Uterus (tissue), 3 donors: ENCODE measurements at regions not wholly inside any gene's neighbourhood (a gene's known extent, or its start where the extent isn't known, plus 50 kb on each side); places are given as distances from the start of the nearest gene placed in this dataset.

Source experiments
- DNase-seq, 2 donors: peaks; one replicate each; pipeline ENCODE4 v3.0.0-alpha.2; 2019 to 2020
- H3K27ac ChIP-seq, 2 donors: fragments of 200-600 bp; sonication (generic); 1 replicate in 1 of 2; 2 replicates in 1 of 2; pipeline ENCODE4 v1.5.1; 2016 to 2018
- H3K27me3 ChIP-seq, 2 donors: fragments of 200-600 bp; sonication (generic); one replicate each; pipeline ENCODE4 v1.5.1; 2018 to 2019; ENCODE audit warnings: control low read depth in 1 of 2
- H3K36me3 ChIP-seq, 2 donors: fragments of 200-600 bp; sonication (generic); one replicate each; pipeline ENCODE4 v1.5.1; 2019; ENCODE audit warnings: control low read depth in 1 of 2
- H3K4me1 ChIP-seq, 2 donors: fragments of 200-600 bp; sonication (generic); one replicate each; pipeline ENCODE4 v1.5.1; 2018 to 2019; ENCODE audit warnings: control low read depth in 1 of 2
- H3K4me3 ChIP-seq, 2 donors: fragments of 200-600 bp; sonication (generic); 1 replicate in 1 of 2; 2 replicates in 1 of 2; pipeline ENCODE4 v1.5.1; 2018 to 2019; ENCODE audit warnings: mild to moderate bottlenecking in 1 of 2
- H3K9me3 ChIP-seq, 2 donors: fragments of 200-600 bp; sonication (generic); one replicate each; pipeline ENCODE4 v1.5.1; 2019; ENCODE audit warnings: control low read depth in 1 of 2
- CTCF ChIP-seq, 4 experiments: fragments of 200-600 bp in 2 of 4; fragments of 450-650 bp in 2 of 4; sonication (generic) in 2 of 4; IDR thresholded peaks; one replicate each; pipeline ENCODE4 v1.5.1; 2016 to 2019; ENCODE audit warnings: antibody characterized with exemption in 4 of 4, mild to moderate bottlenecking in 2 of 4, moderate library complexity in 1 of 4
- POLR2A ChIP-seq, 2 donors: fragments of 450-650 bp; IDR thresholded peaks; one replicate each; pipeline ENCODE4 v1.6.1; 2016; ENCODE audit warnings: antibody characterized with exemption in 2 of 2, mild to moderate bottlenecking in 1 of 2, moderate library complexity in 1 of 2
- intact Hi-C: fragments of 100-400 bp; cut with DNase I; formaldehyde crosslinking; loops from one replicate; pipeline ENCODE4 v1.15.1; 2023; ENCODE audit warnings: low total_unique reads
- donor health status: DM: yes; HTN: yes; CAD: no.

GRCh38 chr10:8454357-8454756 lies 399.9 kb downstream of the GATA3 start:
- Histone ChIP-seq H3K9me3 (no peaks in the 10 kb centered on the region), H3K4me1 (no peaks in the 10 kb centered on the region), H3K36me3 (no peaks in the 10 kb centered on the region), H3K4me3 (no peak overlapping the region), H3K27me3 (no peaks in the 10 kb centered on the region), H3K27ac (no peak overlapping the region)
- DNase-seq = no peak
- intact Hi-C loops = no loop called here
- TF ChIP-seq POLR2A (IDR thresholded peaks at IDR 0.05) (no peak), CTCF (IDR thresholded peaks at IDR 0.05) (no peak)

- TF ChIP-seq POLR2A (IDR thresholded peaks at IDR 0.05) (no peak), CTCF (IDR thresholded peaks at IDR 0.05) (no peak)
- no peak overlapping the region for H3K27ac ChIP-seq
- DNase-seq = no peak
- no peaks in the 10 kb centered on the region for H3K36me3 ChIP-seq
- intact Hi-C loops = no loop called here
- no peak overlapping the region for H3K4me3 ChIP-seq
- no peaks in the 10 kb centered on the region for H3K27me3 ChIP-seq
- H3K9me3 ChIP-seq = no peaks in the 10 kb centered on the region
- H3K4me1 ChIP-seq = no peaks in the 10 kb centered on the region
These were observed 400.7 kb downstream of the GATA3 start for GRCh38 chr10:8455181-8455580.

- Histone ChIP-seq H3K36me3 (no peaks in the 10 kb centered on the region), H3K27me3 (no peaks in the 10 kb centered on the region), H3K9me3 (no peaks in the 10 kb centered on the region), H3K4me1 (no peaks in the 10 kb centered on the region), H3K4me3 (no peak overlapping the region), H3K27ac (no peak overlapping the region)
- intact Hi-C loops = no loop called here
- no peak for DNase-seq
- TF ChIP-seq CTCF (IDR thresholded peaks at IDR 0.05) = no peak
- TF ChIP-seq POLR2A (IDR thresholded peaks at IDR 0.05) = no peak
These were observed 401.9 kb downstream of the GATA3 start for GRCh38 chr10:8456386-8456785.

GRCh38 chr10:8460626-8461025 lies 406.1 kb downstream of the GATA3 start:
- Histone ChIP-seq H3K4me3 (no peak overlapping the region), H3K27ac (no peak overlapping the region), H3K9me3 (no peaks in the 10 kb centered on the region), H3K27me3 (no peaks in the 10 kb centered on the region), H3K4me1 (no peaks in the 10 kb centered on the region), H3K36me3 (no peaks in the 10 kb centered on the region)
- intact Hi-C loops = no loop called here
- DNase-seq = no peak
- TF ChIP-seq CTCF (IDR thresholded peaks at IDR 0.05) (no peak), POLR2A (IDR thresholded peaks at IDR 0.05) (no peak)

GRCh38 chr10:8462565-8462964 lies 408.1 kb downstream of the GATA3 start:
- DNase-seq = no peak
- H3K27ac ChIP-seq = no peak overlapping the region
- H3K9me3 ChIP-seq = no peaks in the 10 kb centered on the region
- H3K27me3 ChIP-seq = no peaks in the 10 kb centered on the region
- no peaks in the 10 kb centered on the region for H3K4me1 ChIP-seq
- no peak for TF ChIP-seq CTCF (IDR thresholded peaks at IDR 0.05)
- no peak for TF ChIP-seq POLR2A (IDR thresholded peaks at IDR 0.05)
- H3K36me3 ChIP-seq = no peaks in the 10 kb centered on the region
- intact Hi-C loops = no loop called here
- no peak overlapping the region for H3K4me3 ChIP-seq
